ENCODE measurements at regions not wholly inside any gene's neighbourhood (a gene's known extent, or its start where the extent isn't known, plus 50 kb on each side); places are given as distances from the start of the nearest gene placed in this dataset.
A peak's percentile ranks its signal among the peaks of the same experiment; 100 is the strongest.
"Not testable (repeated sequence)": the region's sequence is repeated elsewhere in the genome, so short reads cannot be mapped to it uniquely, and the experiment has no call there.

DNA sequence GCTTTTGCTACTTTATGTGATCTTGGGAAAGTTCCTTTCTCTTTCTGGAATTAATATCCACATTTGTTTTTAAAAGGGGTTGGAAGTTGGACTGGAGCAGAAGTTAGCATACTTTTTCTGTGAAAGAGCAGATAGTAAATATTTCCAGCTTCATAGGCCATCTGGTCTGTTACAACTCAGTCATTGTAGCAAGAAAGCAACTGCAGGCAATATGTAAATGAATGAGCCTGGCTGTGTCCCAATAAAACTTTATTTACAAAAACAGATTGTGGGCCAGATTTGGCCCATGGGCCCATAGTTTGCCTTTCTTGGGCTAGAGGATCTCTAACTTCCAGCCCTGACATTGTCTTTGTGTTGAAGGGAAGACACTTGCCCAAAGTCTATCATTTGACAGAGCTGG is 104.4 kb downstream of the ACTL7B start:
- H3K36me3 ChIP-seq (ENCODE audit: control insufficient read depth, insufficient read depth, low read length) = no peaks in the 10 kb centered on the region
- no peaks in the 10 kb centered on the region for H3K27me3 ChIP-seq (ENCODE audit: control insufficient read depth, insufficient read depth, low read length)
- no peak for DNase-seq (ENCODE audit: low read depth in 4 of 6, low spot score in 6 of 6)
- H3K4me3 ChIP-seq (ENCODE audit: low read depth, low read length) = no peak overlapping the region
- H3K9me3 ChIP-seq (ENCODE audit: control insufficient read depth, insufficient read depth, low read length) = no peaks in the 10 kb centered on the region
- H3K27ac ChIP-seq (ENCODE audit: low read depth, low read length) = no peak overlapping the region
- no peaks in the 10 kb centered on the region for H3K4me1 ChIP-seq (ENCODE audit: control insufficient read depth, insufficient read depth, low read length)

- WGBS (ENCODE audit: insufficient coverage) = no CpG with 5 or more reads among the region's 6 CpGs
- DNase-seq (ENCODE audit: low read depth in 4 of 6, low spot score in 6 of 6) = no peak
- H3K27ac ChIP-seq (ENCODE audit: low read depth, low read length) = no peak overlapping the region
- H3K27me3 ChIP-seq (ENCODE audit: control insufficient read depth, insufficient read depth, low read length) = no peaks in the 10 kb centered on the region
- H3K9me3 ChIP-seq (ENCODE audit: control insufficient read depth, insufficient read depth, low read length) = no peaks in the 10 kb centered on the region
- H3K4me1 ChIP-seq (ENCODE audit: control insufficient read depth, insufficient read depth, low read length) = no peaks in the 10 kb centered on the region
- no peaks in the 10 kb centered on the region for H3K36me3 ChIP-seq (ENCODE audit: control insufficient read depth, insufficient read depth, low read length)
- H3K4me3 ChIP-seq (ENCODE audit: low read depth, low read length) = no peak overlapping the region
These were observed 105.0 kb downstream of the ACTL7B start for GRCh38 chr9:108750661-108751215.

DNA sequence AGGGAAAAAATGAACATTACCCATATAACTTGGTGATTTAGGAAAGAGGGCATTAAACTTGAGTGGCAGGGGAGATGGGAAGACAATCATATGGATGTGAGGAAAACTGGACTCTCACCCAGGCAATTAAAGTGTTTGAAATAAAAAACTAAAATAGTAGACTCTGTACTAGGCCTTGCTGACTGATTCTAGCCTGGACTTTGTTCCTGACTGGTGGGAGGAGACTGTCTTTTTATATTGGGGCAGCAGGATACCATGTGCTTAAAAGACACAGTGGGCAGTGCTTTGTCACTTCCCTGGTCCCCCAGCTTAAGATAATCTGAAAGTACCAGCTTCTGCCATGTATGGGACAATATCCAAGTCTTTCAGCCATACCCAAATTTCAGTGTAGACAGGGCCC is 107.0 kb downstream of the ACTL7B start:
- no peaks in the 10 kb centered on the region for H3K36me3 ChIP-seq (ENCODE audit: control insufficient read depth, insufficient read depth, low read length)
- peaks cover 5% of the 10 kb centered on the region for H3K4me1 ChIP-seq (ENCODE audit: control insufficient read depth, insufficient read depth, low read length)
- no peak overlapping the region for H3K4me3 ChIP-seq (ENCODE audit: low read depth, low read length)
- no peak overlapping the region for H3K27ac ChIP-seq (ENCODE audit: low read depth, low read length)
- H3K9me3 ChIP-seq (ENCODE audit: control insufficient read depth, insufficient read depth, low read length) = no peaks in the 10 kb centered on the region
- H3K27me3 ChIP-seq (ENCODE audit: control insufficient read depth, insufficient read depth, low read length) = no peaks in the 10 kb centered on the region
- DNase-seq (ENCODE audit: low read depth in 4 of 6, low spot score in 6 of 6) = no peak

GRCh38 chr9:108746864-108747263 is 108.9 kb downstream of the ACTL7B start:
- Histone ChIP-seq H3K4me1 (ENCODE audit: control insufficient read depth, insufficient read depth, low read length) (peaks cover 6% of the 10 kb centered on the region), H3K9me3 (ENCODE audit: control insufficient read depth, insufficient read depth, low read length) (no peaks in the 10 kb centered on the region), H3K36me3 (ENCODE audit: control insufficient read depth, insufficient read depth, low read length) (no peaks in the 10 kb centered on the region), H3K27ac (ENCODE audit: low read depth, low read length) (no peak overlapping the region), H3K4me3 (ENCODE audit: low read depth, low read length) (no peak overlapping the region), H3K27me3 (ENCODE audit: control insufficient read depth, insufficient read depth, low read length) (no peaks in the 10 kb centered on the region)
- WGBS (ENCODE audit: insufficient coverage) = 90% methylated on average over 2 of the region's 2 CpGs
- DNase-seq (ENCODE audit: low read depth in 4 of 6, low spot score in 6 of 6) = no peak

- WGBS (ENCODE audit: insufficient coverage) = 50% methylated on average over 2 of the region's 3 CpGs
- H3K36me3 ChIP-seq (ENCODE audit: control insufficient read depth, insufficient read depth, low read length) = no peaks in the 10 kb centered on the region
- H3K4me3 ChIP-seq (ENCODE audit: low read depth, low read length) = no peak overlapping the region
- DNase-seq (ENCODE audit: low read depth in 4 of 6, low spot score in 6 of 6) = no peak
- H3K27ac ChIP-seq (ENCODE audit: low read depth, low read length) = no peak overlapping the region
- no peaks in the 10 kb centered on the region for H3K9me3 ChIP-seq (ENCODE audit: control insufficient read depth, insufficient read depth, low read length)
- peaks cover 6% of the 10 kb centered on the region for H3K4me1 ChIP-seq (ENCODE audit: control insufficient read depth, insufficient read depth, low read length)
- no peaks in the 10 kb centered on the region for H3K27me3 ChIP-seq (ENCODE audit: control insufficient read depth, insufficient read depth, low read length)
These were observed 109.8 kb downstream of the ACTL7B start for GRCh38 chr9:108746001-108746400.

DNA sequence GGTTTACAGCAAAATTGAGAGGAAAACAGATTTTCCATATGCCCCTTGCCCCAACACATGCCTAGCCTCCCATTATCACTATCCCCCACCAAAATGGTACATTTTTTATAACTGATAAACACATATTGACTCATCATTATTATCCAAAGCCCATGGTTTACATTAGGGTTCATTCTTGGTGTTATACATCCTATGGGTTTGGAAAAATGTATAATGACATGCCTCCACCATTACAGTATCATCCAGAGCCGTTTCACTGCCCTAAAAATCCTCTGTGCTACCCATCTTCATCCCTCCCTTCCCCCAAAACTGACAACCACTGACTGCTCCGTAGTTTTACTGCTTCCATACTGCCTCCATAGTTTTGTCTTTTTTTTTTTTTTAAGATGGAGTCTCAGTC is 111.1 kb downstream of the ACTL7B start:
- Histone ChIP-seq H3K4me1 (ENCODE audit: control insufficient read depth, insufficient read depth, low read length) (peaks cover 6% of the 10 kb centered on the region), H3K36me3 (ENCODE audit: control insufficient read depth, insufficient read depth, low read length) (no peaks in the 10 kb centered on the region), H3K9me3 (ENCODE audit: control insufficient read depth, insufficient read depth, low read length) (no peaks in the 10 kb centered on the region), H3K4me3 (ENCODE audit: low read depth, low read length) (no peak overlapping the region), H3K27ac (ENCODE audit: low read depth, low read length) (no peak overlapping the region), H3K27me3 (ENCODE audit: control insufficient read depth, insufficient read depth, low read length) (no peaks in the 10 kb centered on the region)
- WGBS (ENCODE audit: insufficient coverage) = no CpG with 5 or more reads among the region's 2 CpGs
- no peak for DNase-seq (ENCODE audit: low read depth in 4 of 6, low spot score in 6 of 6)

DNA sequence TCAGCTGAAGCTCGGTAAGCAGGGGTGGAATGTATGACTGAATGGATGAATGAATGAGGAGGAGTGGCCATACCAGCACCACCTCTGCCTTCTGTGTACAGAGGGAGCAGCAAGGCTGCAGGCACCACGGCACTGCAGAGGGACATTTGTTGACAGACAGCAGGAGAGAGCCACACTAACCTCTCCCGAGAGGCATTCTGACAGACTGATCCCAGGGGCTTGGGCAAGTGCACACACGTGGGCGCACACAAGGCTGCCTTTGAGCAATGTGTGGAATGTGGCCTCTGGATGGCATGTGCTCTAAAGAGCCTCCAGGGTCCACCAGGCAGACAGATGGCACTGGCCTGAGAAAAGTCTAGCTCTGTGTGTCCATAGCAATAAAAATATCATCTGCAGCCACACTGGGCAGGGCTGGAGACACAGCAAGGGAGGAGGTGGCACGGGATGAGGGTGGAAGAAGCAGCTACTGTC is 111.8 kb downstream of the ACTL7B start:
- no peak overlapping the region for H3K27ac ChIP-seq (ENCODE audit: low read depth, low read length)
- no peaks in the 10 kb centered on the region for H3K9me3 ChIP-seq (ENCODE audit: control insufficient read depth, insufficient read depth, low read length)
- peak in 1 of 6 donors; percentile 9 for DNase-seq (ENCODE audit: low read depth in 4 of 6, low spot score in 6 of 6)
- no peaks in the 10 kb centered on the region for H3K27me3 ChIP-seq (ENCODE audit: control insufficient read depth, insufficient read depth, low read length)
- no peak overlapping the region for H3K4me3 ChIP-seq (ENCODE audit: low read depth, low read length)
- H3K36me3 ChIP-seq (ENCODE audit: control insufficient read depth, insufficient read depth, low read length) = no peaks in the 10 kb centered on the region
- WGBS (ENCODE audit: insufficient coverage) = 53% methylated on average over 4 of the region's 6 CpGs
- peaks cover 6% of the 10 kb centered on the region for H3K4me1 ChIP-seq (ENCODE audit: control insufficient read depth, insufficient read depth, low read length)

- no peak for DNase-seq (ENCODE audit: low read depth in 4 of 6, low spot score in 6 of 6)
- 55% methylated on average over 2 of the region's 2 CpGs for WGBS (ENCODE audit: insufficient coverage)
- Histone ChIP-seq H3K4me3 (ENCODE audit: low read depth, low read length) (no peak overlapping the region), H3K36me3 (ENCODE audit: control insufficient read depth, insufficient read depth, low read length) (no peaks in the 10 kb centered on the region), H3K9me3 (ENCODE audit: control insufficient read depth, insufficient read depth, low read length) (no peaks in the 10 kb centered on the region), H3K27me3 (ENCODE audit: control insufficient read depth, insufficient read depth, low read length) (no peaks in the 10 kb centered on the region), H3K27ac (ENCODE audit: low read depth, low read length) (no peak overlapping the region), H3K4me1 (ENCODE audit: control insufficient read depth, insufficient read depth, low read length) (peaks cover 6% of the 10 kb centered on the region)
These were observed 112.4 kb downstream of the ACTL7B start for GRCh38 chr9:108743416-108743815.

DNA sequence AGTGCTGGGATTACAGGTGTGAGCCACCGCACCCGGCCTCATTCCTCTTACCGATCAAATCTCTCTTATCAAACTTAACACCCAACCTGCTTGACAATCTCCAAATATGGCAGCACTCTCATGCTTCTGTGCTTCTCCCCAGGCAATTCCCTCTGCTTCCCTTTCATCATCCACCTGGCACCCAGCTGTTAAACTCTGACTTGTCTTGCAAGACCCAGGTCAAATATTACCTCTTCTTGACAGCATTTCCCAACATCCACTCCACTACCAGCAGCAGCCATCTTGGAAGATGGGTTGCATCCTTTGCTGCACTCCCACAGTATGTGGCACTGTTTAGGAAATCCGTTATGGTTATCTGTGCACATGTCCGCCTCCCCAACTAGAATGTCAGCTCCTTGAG is 113.6 kb downstream of the ACTL7B start:
- Histone ChIP-seq H3K9me3 (ENCODE audit: control insufficient read depth, insufficient read depth, low read length) (no peaks in the 10 kb centered on the region), H3K27me3 (ENCODE audit: control insufficient read depth, insufficient read depth, low read length) (no peaks in the 10 kb centered on the region), H3K4me1 (ENCODE audit: control insufficient read depth, insufficient read depth, low read length) (peaks cover 6% of the 10 kb centered on the region), H3K36me3 (ENCODE audit: control insufficient read depth, insufficient read depth, low read length) (no peaks in the 10 kb centered on the region), H3K4me3 (ENCODE audit: low read depth, low read length) (no peak overlapping the region), H3K27ac (ENCODE audit: low read depth, low read length) (no peak overlapping the region)
- WGBS (ENCODE audit: insufficient coverage) = 74% methylated on average over 4 of the region's 5 CpGs
- no peak for DNase-seq (ENCODE audit: low read depth in 4 of 6, low spot score in 6 of 6)

- H3K27ac ChIP-seq (ENCODE audit: low read depth, low read length); H3K27me3 ChIP-seq (ENCODE audit: control insufficient read depth, insufficient read depth, low read length); H3K36me3 ChIP-seq (ENCODE audit: control insufficient read depth, insufficient read depth, low read length); H3K4me3 ChIP-seq (ENCODE audit: low read depth, low read length); H3K9me3 ChIP-seq (ENCODE audit: control insufficient read depth, insufficient read depth, low read length); DNase-seq (ENCODE audit: low read depth in 4 of 6, low spot score in 6 of 6): not testable (repeated sequence)
- no CpG with 5 or more reads among the region's 1 CpG for WGBS (ENCODE audit: insufficient coverage)
- H3K4me1 ChIP-seq (ENCODE audit: control insufficient read depth, insufficient read depth, low read length) = peaks cover 12% of the 10 kb centered on the region
These were observed 124.5 kb downstream of the ACTL7B start for GRCh38 chr9:108731292-108731691.
